NCI-H748 (cell line): ENCODE measurements at regions not wholly inside any gene's neighbourhood (a gene's known extent, or its start where the extent isn't known, plus 50 kb on each side); places are given as distances from the start of the nearest gene placed in this dataset.
A peak's percentile ranks its signal among the peaks of the same experiment; 100 is the strongest.

Experiments
- DNase-seq: peaks from one replicate; lab custom pipeline; 2025; ENCODE audit not compliant: unreplicated experiment; lab: John Stamatoyannopoulos, UW

DNA sequence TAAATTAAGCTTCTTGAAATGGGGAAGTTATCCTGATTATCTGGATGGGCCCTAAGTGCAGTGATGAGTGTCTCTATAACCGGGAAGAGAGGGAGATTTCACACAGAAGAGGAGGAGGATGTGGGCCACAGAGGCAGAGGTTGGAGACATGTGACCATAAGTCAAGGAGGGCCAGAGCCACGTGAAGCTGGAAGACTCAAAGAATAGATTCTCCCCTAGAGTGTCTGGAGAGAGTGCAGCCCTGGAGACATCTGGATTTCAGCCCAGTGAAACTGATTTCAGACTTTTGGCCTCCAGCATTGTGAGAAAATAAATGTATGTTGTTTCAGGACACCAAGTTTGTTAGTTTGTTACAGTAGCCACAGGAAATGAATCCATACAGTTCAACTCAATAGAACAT lies 442.9 kb downstream of the NTRK2 start:
- DNase-seq, result no peak

DNA sequence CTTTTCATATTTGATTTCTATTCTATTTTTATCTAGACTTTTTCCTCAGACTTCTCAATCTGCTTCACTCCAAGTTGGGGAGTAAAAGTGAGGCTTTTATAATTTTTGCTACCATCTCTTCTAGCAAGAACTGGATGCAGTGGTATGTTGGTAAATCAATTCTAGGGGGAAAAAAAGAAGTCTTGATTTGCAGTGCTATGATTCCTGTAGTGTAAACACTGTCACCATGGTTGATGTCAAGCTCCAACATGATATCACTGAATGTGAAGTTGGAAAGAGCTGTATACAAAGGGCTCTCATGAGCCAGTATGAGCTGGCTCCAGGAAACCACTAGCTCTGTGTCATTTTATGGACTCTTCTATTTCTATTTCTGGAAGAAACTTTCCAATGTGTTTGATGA lies 439.2 kb downstream of the NTRK2 start:
- no peak for DNase-seq

DNA sequence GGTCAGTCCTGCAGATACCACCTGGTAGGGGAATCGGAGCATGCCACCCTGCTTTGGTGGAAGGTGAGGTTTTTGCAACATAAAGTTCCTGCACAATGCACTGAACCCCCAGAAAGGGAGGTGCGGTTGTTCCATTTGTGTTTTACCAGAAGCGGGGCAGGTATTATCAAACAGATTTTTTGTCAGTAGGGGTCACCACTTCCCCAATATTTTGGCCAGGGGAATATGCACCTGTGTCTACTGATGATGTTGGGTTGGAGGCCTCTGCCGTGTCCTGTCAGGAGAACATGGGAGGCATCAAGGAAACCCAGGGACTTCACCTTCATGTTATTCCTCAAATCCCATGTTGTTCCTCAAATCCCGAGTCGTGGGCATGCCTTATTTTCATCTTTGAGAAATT lies 438.7 kb downstream of the NTRK2 start:
- no peak for DNase-seq

DNA sequence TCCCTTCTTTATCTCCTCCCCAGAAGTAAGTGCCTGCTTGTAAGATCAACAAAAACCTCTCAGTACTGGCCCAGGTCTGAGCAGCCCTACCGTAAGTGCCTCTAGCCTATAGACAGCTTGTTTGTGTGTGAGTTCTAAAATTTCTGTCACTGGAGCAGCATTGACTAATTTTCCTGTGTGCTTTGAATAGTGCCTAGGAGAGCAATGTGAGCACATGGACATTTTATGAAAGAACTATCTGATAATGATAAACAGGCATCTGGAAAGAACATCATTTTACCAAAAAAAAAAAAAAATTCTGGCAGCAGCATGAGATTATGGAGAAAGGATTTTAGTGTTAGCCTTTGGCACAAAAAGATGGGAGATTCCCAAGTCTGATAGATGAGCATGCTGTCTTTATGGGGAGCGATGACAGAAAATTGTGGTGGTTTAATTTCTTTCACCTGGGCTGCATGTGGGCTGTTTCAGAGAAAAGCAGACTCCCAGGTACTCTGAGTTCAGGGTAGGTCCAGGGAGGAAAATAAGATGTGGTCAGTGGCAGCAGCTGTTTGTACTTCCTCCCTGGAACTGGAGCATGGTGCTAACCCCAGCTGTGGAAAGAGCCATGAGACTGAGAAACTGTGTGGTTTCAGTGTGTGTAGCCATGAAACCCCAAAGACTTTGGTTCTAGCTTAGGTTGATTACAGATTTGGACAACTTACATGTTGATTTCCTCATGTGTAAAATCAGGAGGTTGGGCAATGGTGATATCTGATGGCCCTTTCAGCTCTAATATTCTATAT lies 419.9 kb downstream of the NTRK2 start:
- no peak for DNase-seq

DNA sequence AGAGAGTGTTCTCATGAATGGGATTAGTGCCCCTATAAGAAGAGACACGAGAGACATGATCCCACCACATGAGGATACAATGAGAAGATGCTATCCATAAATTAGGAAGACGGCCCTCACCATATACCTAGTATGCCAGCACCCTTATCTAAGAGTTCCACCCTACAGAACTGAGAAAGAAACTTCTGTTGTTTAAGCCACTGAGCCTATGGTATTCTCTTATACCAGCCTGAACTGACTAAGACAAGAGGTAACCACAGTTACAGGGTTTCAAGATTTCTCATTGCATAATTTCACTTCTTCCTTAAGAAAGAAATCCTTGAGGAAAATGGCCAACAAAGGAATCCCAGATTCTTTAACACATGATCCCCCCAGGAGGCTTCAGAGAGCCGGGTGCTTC lies 412.4 kb downstream of the NTRK2 start:
- no peak for DNase-seq

DNA sequence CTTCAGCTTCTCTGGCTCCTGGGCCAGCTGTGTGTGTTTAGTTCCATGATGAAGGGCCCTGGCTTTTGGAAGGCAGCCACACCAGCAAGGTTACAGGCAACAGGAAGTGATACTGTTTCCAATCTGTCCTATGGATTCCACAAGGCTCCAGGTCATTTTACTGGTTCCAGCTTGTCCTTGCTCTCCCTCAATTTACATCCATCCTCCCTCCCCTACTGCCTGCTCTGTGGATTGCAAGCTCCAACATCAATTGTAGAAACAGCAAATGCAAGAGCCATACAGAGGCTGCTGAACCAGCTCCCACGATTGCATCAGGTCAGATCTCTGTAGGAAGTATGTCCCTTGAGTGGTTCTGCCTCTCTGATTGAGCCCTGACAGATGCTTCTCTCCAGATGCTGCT lies 409.8 kb downstream of the NTRK2 start:
- no peak for DNase-seq

DNA sequence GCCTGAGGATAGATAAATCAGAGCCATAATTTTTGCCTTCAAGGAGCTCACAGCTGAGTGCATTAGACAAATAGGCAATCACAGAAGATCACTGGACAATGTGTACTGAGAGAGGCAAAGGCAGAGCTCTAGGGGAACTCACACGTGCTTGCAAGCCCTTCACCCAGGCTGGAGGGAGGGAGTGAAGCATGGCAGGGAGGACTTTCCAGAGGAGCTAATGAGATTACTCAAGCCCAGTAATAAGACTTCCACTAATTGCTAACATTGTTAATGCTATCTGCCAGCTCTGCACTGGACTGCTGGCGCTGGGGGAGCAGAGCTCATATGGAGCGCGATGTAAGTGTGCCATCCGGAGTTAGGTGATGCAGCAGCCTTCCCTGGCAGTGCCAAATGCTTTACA lies 408.4 kb downstream of the NTRK2 start:
- peak; percentile 47 for DNase-seq

DNA sequence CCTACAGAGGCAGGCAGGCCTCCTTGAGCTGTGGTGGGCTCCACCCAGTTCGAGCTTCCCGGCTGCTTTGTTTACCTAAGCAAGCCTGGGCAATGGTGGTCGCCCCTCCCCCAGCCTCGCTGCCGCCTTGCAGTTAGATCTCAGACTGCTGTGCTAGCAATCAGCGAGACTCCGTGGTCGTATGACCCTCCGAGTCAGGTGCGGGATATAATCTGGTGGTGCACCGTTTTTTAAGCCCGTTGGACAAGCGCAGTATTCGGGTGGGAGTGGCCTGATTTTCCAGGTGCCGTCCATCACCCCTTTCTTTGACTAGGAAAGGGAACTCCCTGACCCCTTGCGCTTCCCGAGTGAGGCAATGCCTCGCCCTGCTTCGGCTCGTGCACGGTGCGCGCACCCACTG lies 407.6 kb downstream of the NTRK2 start:
- peak; percentile 19 for DNase-seq
